ENCODE measurements at regions not wholly inside any gene's neighbourhood (a gene's known extent, or its start where the extent isn't known, plus 50 kb on each side); places are given as distances from the start of the nearest gene placed in this dataset.

DNA sequence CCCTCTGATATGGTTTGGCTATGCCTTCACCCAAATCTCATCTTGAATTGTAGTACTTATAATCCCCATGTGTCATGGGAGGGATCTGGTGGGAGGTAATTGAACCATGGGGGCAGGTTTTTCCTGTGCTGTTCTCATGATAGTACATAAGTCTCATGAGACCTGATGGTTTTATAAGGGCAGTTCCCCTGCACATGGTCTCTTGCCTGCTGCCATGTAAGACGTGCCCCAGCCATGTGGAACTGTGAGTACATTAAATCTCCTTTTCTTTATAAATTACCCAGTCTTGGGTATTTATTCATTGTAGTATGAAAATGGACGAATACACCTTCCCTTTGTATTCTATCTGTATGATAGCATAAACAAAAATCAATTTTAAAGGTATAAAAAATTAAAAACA lies 333.4 kb upstream of the FBXO33 start:
- no CpG with 5 or more reads among the region's 2 CpGs for WGBS (ENCODE audit: extremely low coverage, insufficient read length, low lambda C conversion rate)
- Histone ChIP-seq H3K27me3 (ENCODE audit: insufficient read depth, low read length) (no peaks in the 10 kb centered on the region), H3T11ph (ENCODE audit: low read length) (no peak overlapping the region), H3K4me2 (ENCODE audit: insufficient read depth, insufficient read length, low read length) (no peak overlapping the region), H2AFZ (ENCODE audit: low read length) (no peak overlapping the region), H3K27ac (ENCODE audit: insufficient read length, low read depth, low read length) (no peak overlapping the region), H3K14ac (ENCODE audit: insufficient read depth, low read length) (no peak overlapping the region), H3K23me2 (ENCODE audit: insufficient read length, low read depth, low read length, poor library complexity, severe bottlenecking) (no peaks in the 10 kb centered on the region), H3K79me2 (ENCODE audit: insufficient read depth, low read length) (no peaks in the 10 kb centered on the region), H2BK20ac (ENCODE audit: low read depth, low read length, poor library complexity, severe bottlenecking) (no peak overlapping the region), H4K20me1 (ENCODE audit: control insufficient read depth, insufficient read depth, insufficient read length) (no peaks in the 10 kb centered on the region), H2BK5ac (ENCODE audit: insufficient read length, low read length) (no peak overlapping the region), H4K8ac (replicated peaks; ENCODE audit: insufficient read length, low read depth, low read length) (no peak overlapping the region), H2BK120ac (ENCODE audit: low read depth, low read length, poor library complexity, severe bottlenecking) (no peak overlapping the region), H3K79me1 (ENCODE audit: insufficient read depth, low read depth, low read length, poor library complexity, severe bottlenecking) (no peaks in the 10 kb centered on the region), H3K9me3 (ENCODE audit: control insufficient read depth, low read depth, low read length) (no peaks in the 10 kb centered on the region), H2BK12ac (ENCODE audit: insufficient read length, low read depth, low read length) (no peak overlapping the region), H2BK15ac (ENCODE audit: low read depth, low read length) (no peak overlapping the region), H3K9ac (ENCODE audit: extremely low read depth, insufficient read length, low read length) (no peak overlapping the region), H3K56ac (ENCODE audit: insufficient read length, low read depth, low read length) (no peak overlapping the region), H4K91ac (ENCODE audit: insufficient read length, low read depth, low read length) (no peak overlapping the region), H3K23ac (ENCODE audit: insufficient read length, low read depth, low read length) (no peak overlapping the region), H4K5ac (ENCODE audit: insufficient read length, low read depth, low read length) (no peak overlapping the region), H3K4me1 (ENCODE audit: insufficient read depth, low read length) (no peaks in the 10 kb centered on the region), H3K18ac (ENCODE audit: insufficient read length, low read depth, low read length) (no peak overlapping the region), H3K4ac (ENCODE audit: low read depth, low read length) (no peak overlapping the region), H2AK5ac (ENCODE audit: insufficient read length, low read length) (no peak overlapping the region)
- Mint-ChIP-seq H3K4me3 (no peak overlapping the region), H3K4me1 (peaks cover 0 to 2% of the 10 kb centered on the region in 2 experiments; a peak in 1 of 4 replicates), H3K36me3 (ENCODE audit: insufficient read depth in 1 of 3, low read depth in 3 of 3) (no peaks in the 10 kb centered on the region), H3K27ac (no peak overlapping the region), H3K9me3 (no peaks in the 10 kb centered on the region), H3K27me3 (ENCODE audit: low read depth) (no peaks in the 10 kb centered on the region)
- TF ChIP-seq, protein P1, sequence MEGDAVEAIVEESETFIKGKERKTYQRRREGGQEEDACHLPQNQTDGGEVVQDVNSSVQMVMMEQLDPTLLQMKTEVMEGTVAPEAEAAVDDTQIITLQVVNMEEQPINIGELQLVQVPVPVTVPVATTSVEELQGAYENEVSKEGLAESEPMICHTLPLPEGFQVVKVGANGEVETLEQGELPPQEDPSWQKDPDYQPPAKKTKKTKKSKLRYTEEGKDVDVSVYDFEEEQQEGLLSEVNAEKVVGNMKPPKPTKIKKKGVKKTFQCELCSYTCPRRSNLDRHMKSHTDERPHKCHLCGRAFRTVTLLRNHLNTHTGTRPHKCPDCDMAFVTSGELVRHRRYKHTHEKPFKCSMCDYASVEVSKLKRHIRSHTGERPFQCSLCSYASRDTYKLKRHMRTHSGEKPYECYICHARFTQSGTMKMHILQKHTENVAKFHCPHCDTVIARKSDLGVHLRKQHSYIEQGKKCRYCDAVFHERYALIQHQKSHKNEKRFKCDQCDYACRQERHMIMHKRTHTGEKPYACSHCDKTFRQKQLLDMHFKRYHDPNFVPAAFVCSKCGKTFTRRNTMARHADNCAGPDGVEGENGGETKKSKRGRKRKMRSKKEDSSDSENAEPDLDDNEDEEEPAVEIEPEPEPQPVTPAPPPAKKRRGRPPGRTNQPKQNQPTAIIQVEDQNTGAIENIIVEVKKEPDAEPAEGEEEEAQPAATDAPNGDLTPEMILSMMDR (conservative IDR thresholded peaks at IDR 0.05), result no peak
- DNase-seq, result no peak
